B cell (primary cell): ENCODE measurements at regions not wholly inside any gene's neighbourhood (a gene's known extent, or its start where the extent isn't known, plus 50 kb on each side); places are given as distances from the start of the nearest gene placed in this dataset.

Experiments used
- ATAC-seq: fragments of 200-7000 bp; cut with Tn5 transposase; one replicate; pipeline ENCODE4 v1.10.0; 2021; ENCODE audit warnings: low read depth, mild to moderate bottlenecking, moderate number of reproducible peaks, moderate library complexity
- CTCF ChIA-PET: fragments of 350-600 bp; sonication (Branson Sonifier 250); formaldehyde crosslinking; loops from one replicate; lab custom pipeline; 2021; ENCODE audit warnings: antibody characterized with exemption, inconsistent platforms; lab: Charles Lee
- POLR2A ChIA-PET: fragments of 350-600 bp; sonication (Branson Sonifier 250); formaldehyde crosslinking; loops from one replicate; lab custom pipeline; 2021; ENCODE audit warnings: antibody characterized with exemption; lab: Charles Lee
- DNase-seq: peaks from one replicate; pipeline ENCODE4 v3.0.0; 2013
- H2AFZ ChIP-seq: 2 replicates; pipeline ENCODE4 v1.6.1; 2012; ENCODE audit warnings: mild to moderate bottlenecking, low read depth, low read length; ENCODE audit not compliant: insufficient read depth, poor library complexity, severe bottlenecking
- H3K27ac ChIP-seq, 2 donors: 1 replicate in 1 of 2; 2 replicates in 1 of 2; pipeline ENCODE4 v1.5.1; 2012 to 2013; ENCODE audit warnings: low read length in 2 of 2, mild to moderate bottlenecking in 2 of 2, moderate library complexity in 1 of 2
- H3K27me3 ChIP-seq, 4 experiments: fragments of 200-600 bp in 1 of 4; sonication (generic) in 1 of 4; replicated peaks in 1 of 4; 1 replicate in 2 of 4; 2 replicates in 2 of 4; pipeline versions ENCODE4 v1.6.1 to v1.7.0; 2013 to 2016; ENCODE audit warnings: low read length in 3 of 4, mild to moderate bottlenecking in 2 of 4, mixed read lengths in 1 of 4, moderate library complexity in 1 of 4; ENCODE audit not compliant: insufficient read depth in 4 of 4, control insufficient read depth in 3 of 4; ENCODE audit errors: control extremely low read depth in 1 of 4
- H3K36me3 ChIP-seq, 2 experiments: replicated peaks in 1 of 2; 1 replicate in 1 of 2; 2 replicates in 1 of 2; pipeline versions ENCODE4 v1.6.1 to v1.7.1; 2013; ENCODE audit warnings: low read length in 1 of 2; ENCODE audit not compliant: insufficient read depth in 2 of 2, control insufficient read depth in 1 of 2; ENCODE audit errors: control extremely low read depth in 1 of 2, extremely low read depth in 1 of 2
- H3K4me1 ChIP-seq, 2 donors: fragments of 200-600 bp in 1 of 2; sonication (generic) in 1 of 2; 1 replicate in 1 of 2; 2 replicates in 1 of 2; pipeline versions ENCODE4 v1.5.1 to v1.6.1; 2013 to 2017; ENCODE audit warnings: low read length in 2 of 2; ENCODE audit not compliant: control insufficient read depth in 2 of 2, insufficient read depth in 2 of 2
- H3K4me2 ChIP-seq: replicated peaks from 2 replicates; pipeline ENCODE3; 2012; ENCODE audit warnings: mild to moderate bottlenecking, low read depth, low read length; ENCODE audit not compliant: poor library complexity, severe bottlenecking
- H3K4me3 ChIP-seq, 5 experiments: fragments of 200-600 bp in 1 of 5; sonication (generic) in 1 of 5; 1 replicate in 3 of 5; 2 replicates in 2 of 5; pipeline versions ENCODE4 v1.5.1 to v1.7.0; 2011 to 2016; ENCODE audit warnings: low read length in 4 of 5, mild to moderate bottlenecking in 4 of 5, low read depth in 2 of 5, control low read depth in 1 of 5, moderate library complexity in 1 of 5; ENCODE audit not compliant: insufficient read depth in 1 of 5; ENCODE audit errors: control extremely low read depth in 1 of 5, extremely low read depth in 1 of 5
- H3K79me2 ChIP-seq: fragments of 200-600 bp; sonication (generic); one replicate; pipeline ENCODE4 v1.6.0; 2016; ENCODE audit warnings: low read length; ENCODE audit not compliant: control insufficient read depth, insufficient read depth
- H3K9ac ChIP-seq: fragments of 200-600 bp; sonication (generic); 2 replicates; pipeline ENCODE4 v1.6.1; 2017; ENCODE audit warnings: mild to moderate bottlenecking, low read length, moderate library complexity
- H3K9me3 ChIP-seq, 3 donors: one replicate each; pipeline versions ENCODE4 v1.6.1 to v1.7.1; 2013; ENCODE audit warnings: low read length in 2 of 3; ENCODE audit not compliant: control insufficient read depth in 2 of 3, insufficient read depth in 1 of 3; ENCODE audit errors: control extremely low read depth in 1 of 3
- H4K20me1 ChIP-seq: 2 replicates; pipeline ENCODE4 v1.6.0; 2012; ENCODE audit warnings: mild to moderate bottlenecking, low read length; ENCODE audit not compliant: insufficient read depth, control insufficient read depth, poor library complexity, severe bottlenecking
- H3K27ac Mint-ChIP-seq: one replicate; pipeline ENCODE4 v1.8.0; 2021; ENCODE audit warnings: mixed read lengths
- H3K27me3 Mint-ChIP-seq: one replicate; pipeline ENCODE4 v1.8.0; 2021; ENCODE audit warnings: mixed read lengths
- H3K4me1 Mint-ChIP-seq: one replicate; pipeline ENCODE4 v1.8.0; 2021; ENCODE audit warnings: mixed read lengths
- H3K4me3 Mint-ChIP-seq: one replicate; pipeline ENCODE4 v1.8.0; 2021; ENCODE audit warnings: mixed read lengths
- H3K9me3 Mint-ChIP-seq: one replicate; pipeline ENCODE4 v1.8.0; 2022; ENCODE audit warnings: mixed read lengths; ENCODE audit not compliant: insufficient read depth
- EZH2 ChIP-seq: IDR thresholded peaks from 2 replicates; pipeline ENCODE4 v1.6.1; 2012; ENCODE audit warnings: borderline replicate concordance, low read depth, mild to moderate bottlenecking, moderate library complexity, low read length; ENCODE audit not compliant: insufficient read depth, poor library complexity, severe bottlenecking
- WGBS: methylation state at CpG from one replicate; pipeline ENCODE4 v1.1.5; 2013; ENCODE audit warnings: missing lambda C conversion rate; ENCODE audit not compliant: insufficient coverage; 5-methylcytosine and 5-hydroxymethylcytosine counted together
- intact Hi-C: fragments of 100-400 bp; cut with micrococcal nuclease; formaldehyde crosslinking; loops from one replicate; pipeline ENCODE4 v1.10.0; 2022
- TF ChIP-seq, protein P1 (sequence below): fragments of 200-600 bp; IDR thresholded peaks from one replicate; pipeline ENCODE4 v1.8.0; 2022; ENCODE audit warnings: antibody characterized with exemption, mild to moderate bottlenecking

DNA sequence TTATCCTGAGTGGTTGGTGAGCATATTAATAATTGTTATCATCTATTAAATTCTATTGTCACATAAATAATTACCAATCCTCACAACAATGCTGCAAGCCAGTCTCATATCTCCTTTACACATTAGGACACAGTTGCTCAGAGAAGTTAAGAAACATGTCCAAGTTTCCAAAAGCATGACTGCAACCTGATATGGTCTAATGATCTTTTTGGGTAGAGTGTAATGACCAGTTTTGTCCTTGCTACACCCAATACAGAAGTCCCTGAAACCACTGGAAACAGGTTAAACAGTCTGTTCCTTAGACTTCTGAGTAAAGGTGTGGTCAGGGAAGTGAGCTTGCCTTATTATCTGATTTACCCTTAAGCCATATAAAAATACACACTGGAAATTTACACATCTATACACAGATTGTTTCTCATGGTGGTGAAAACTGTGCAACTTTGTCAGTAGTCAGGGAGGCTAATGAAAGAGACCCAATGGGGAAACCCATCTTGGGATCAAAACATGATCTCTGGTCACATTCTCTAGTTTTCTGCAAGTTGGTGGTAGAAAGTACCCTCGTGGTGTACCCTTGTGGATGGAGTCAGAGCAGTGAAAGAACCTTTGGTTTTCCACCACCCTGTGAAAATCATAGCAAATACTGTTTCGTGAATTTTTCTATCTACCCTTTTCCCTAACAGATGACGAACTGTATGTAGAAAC lies 146.0 kb upstream of the KLF12 start:
- Histone ChIP-seq H3K79me2 (no peaks in the 10 kb centered on the region), H3K4me3 (no peak overlapping the region), H3K4me1 (no peaks in the 10 kb centered on the region), H2AFZ (no peak overlapping the region), H3K27ac (no peak overlapping the region), H3K9ac (no peak overlapping the region), H3K36me3 (no peaks in the 10 kb centered on the region), H3K9me3 (no peaks in the 10 kb centered on the region), H3K27me3 (peaks cover 0 to 8% (median 6%) of the 10 kb centered on the region in 4 experiments), H3K4me2 (no peak overlapping the region), H4K20me1 (no peaks in the 10 kb centered on the region)
- Mint-ChIP-seq H3K27me3 (peaks cover 13% of the 10 kb centered on the region), H3K9me3 (no peaks in the 10 kb centered on the region), H3K4me3 (no peak overlapping the region), H3K27ac (no peak overlapping the region), H3K4me1 (no peaks in the 10 kb centered on the region)
- ChIA-PET POLR2A (no interaction called here), CTCF (no interaction called here)
- intact Hi-C loops, result loop anchor here (10.0 kb wide), 1 partner anchor 255 kb away; no protein-coding TSS in a partner anchor
- no peak for TF ChIP-seq EZH2
- TF ChIP-seq, protein P1, sequence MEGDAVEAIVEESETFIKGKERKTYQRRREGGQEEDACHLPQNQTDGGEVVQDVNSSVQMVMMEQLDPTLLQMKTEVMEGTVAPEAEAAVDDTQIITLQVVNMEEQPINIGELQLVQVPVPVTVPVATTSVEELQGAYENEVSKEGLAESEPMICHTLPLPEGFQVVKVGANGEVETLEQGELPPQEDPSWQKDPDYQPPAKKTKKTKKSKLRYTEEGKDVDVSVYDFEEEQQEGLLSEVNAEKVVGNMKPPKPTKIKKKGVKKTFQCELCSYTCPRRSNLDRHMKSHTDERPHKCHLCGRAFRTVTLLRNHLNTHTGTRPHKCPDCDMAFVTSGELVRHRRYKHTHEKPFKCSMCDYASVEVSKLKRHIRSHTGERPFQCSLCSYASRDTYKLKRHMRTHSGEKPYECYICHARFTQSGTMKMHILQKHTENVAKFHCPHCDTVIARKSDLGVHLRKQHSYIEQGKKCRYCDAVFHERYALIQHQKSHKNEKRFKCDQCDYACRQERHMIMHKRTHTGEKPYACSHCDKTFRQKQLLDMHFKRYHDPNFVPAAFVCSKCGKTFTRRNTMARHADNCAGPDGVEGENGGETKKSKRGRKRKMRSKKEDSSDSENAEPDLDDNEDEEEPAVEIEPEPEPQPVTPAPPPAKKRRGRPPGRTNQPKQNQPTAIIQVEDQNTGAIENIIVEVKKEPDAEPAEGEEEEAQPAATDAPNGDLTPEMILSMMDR, result no peak
- WGBS, result no CpG with 5 or more reads among the region's 3 CpGs
- ATAC-seq (no peak), DNase-seq (no peak)

DNA sequence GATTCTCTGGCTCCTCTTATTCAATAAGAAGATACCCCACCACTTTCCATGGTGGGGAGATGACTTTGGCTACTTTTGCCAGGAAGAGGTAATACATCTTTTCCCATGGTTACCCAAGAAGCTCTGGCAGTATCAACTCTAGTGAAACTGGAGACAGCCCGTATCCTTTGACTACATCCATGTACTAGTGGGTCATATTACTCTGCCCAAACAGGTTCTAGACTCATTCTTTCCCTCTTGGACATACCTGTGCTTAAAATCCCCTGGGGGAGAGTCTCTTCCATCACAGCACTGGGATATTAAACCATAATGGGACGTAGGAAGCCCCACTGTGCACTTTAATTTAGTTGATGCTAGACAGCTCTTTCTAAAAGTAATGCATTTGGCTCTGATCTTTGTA lies 144.7 kb upstream of the KLF12 start:
- H3K79me2 ChIP-seq, result no peaks in the 10 kb centered on the region
- no peak for TF ChIP-seq EZH2
- TF ChIP-seq, protein P1, result no peak
- H3K27ac Mint-ChIP-seq, result no peak overlapping the region
- ATAC-seq (no peak), DNase-seq (no peak)
- no peaks in the 10 kb centered on the region for H3K36me3 ChIP-seq
- intact Hi-C loops, result no loop called here
- no peaks in the 10 kb centered on the region for H3K9me3 ChIP-seq
- no peak overlapping the region for H3K4me3 ChIP-seq
- H3K4me3 Mint-ChIP-seq, result no peak overlapping the region
- peaks cover 0 to 8% (median 6%) of the 10 kb centered on the region in 4 experiments for H3K27me3 ChIP-seq
- H3K9ac ChIP-seq, result no peak overlapping the region
- ChIA-PET POLR2A (no interaction called here), CTCF (interaction anchor here (0.6 to 0.7 kb wide), 2 partner anchors 443 to 518 kb away, joined by 3 read pairs; no protein-coding TSS in a partner anchor)
- H3K27me3 Mint-ChIP-seq, result peaks cover 16% of the 10 kb centered on the region
- 100% methylated on average over 1 of the region's 2 CpGs for WGBS
- no peak overlapping the region for H2AFZ ChIP-seq
- no peaks in the 10 kb centered on the region for H3K4me1 Mint-ChIP-seq
- H3K27ac ChIP-seq, result no peak overlapping the region
- no peak overlapping the region for H3K4me2 ChIP-seq
- no peaks in the 10 kb centered on the region for H3K4me1 ChIP-seq
- no peaks in the 10 kb centered on the region for H4K20me1 ChIP-seq
- no peaks in the 10 kb centered on the region for H3K9me3 Mint-ChIP-seq
